ENCODE measurements at regions not wholly inside any gene's neighbourhood (a gene's known extent, or its start where the extent isn't known, plus 50 kb on each side); places are given as distances from the start of the nearest gene placed in this dataset.

GRCh38 chr1:184919892-184920291 is 54.4 kb downstream of the NIBAN1 start:
- no peak for DNase-seq (ENCODE audit: low read depth)

- no peak for DNase-seq (ENCODE audit: low read depth)
Observed at GRCh38 chr1:184915463-184916090, 58.7 kb downstream of the NIBAN1 start.

- DNase-seq (ENCODE audit: low read depth): no peak
Observed at GRCh38 chr1:184914149-184914548, 60.2 kb downstream of the NIBAN1 start.

GRCh38 chr1:184912392-184912791 is 61.9 kb downstream of the NIBAN1 start:
- no peak for DNase-seq (ENCODE audit: low read depth)

- DNase-seq (ENCODE audit: low read depth): no peak
Observed at GRCh38 chr1:184911830-184912229, 62.5 kb downstream of the NIBAN1 start.

- no peak for DNase-seq (ENCODE audit: low read depth)
Observed at GRCh38 chr1:184911103-184911745, 63.1 kb downstream of the NIBAN1 start.

GRCh38 chr1:184910691-184911091 is 63.6 kb downstream of the NIBAN1 start:
- no peak for DNase-seq (ENCODE audit: low read depth)

GRCh38 chr1:184910005-184910404 is 64.3 kb downstream of the NIBAN1 start:
- DNase-seq (ENCODE audit: low read depth): no peak

- DNase-seq (ENCODE audit: low read depth): no peak
Observed at GRCh38 chr1:184909019-184909418, 65.3 kb downstream of the NIBAN1 start.

- no peak for DNase-seq (ENCODE audit: low read depth)
Observed at GRCh38 chr1:184908506-184908905, 65.8 kb downstream of the NIBAN1 start.

GRCh38 chr1:184907500-184907899 is 66.8 kb downstream of the NIBAN1 start:
- DNase-seq (ENCODE audit: low read depth): no peak

- no peak for DNase-seq (ENCODE audit: low read depth)
Observed at GRCh38 chr1:184906761-184907160, 67.5 kb downstream of the NIBAN1 start.

- DNase-seq (ENCODE audit: low read depth): no peak
Observed at GRCh38 chr1:184905601-184906322, 68.5 kb downstream of the NIBAN1 start.

- DNase-seq (ENCODE audit: low read depth): no peak
Observed at GRCh38 chr1:184903111-184903692, 71.1 kb downstream of the NIBAN1 start.

- DNase-seq (ENCODE audit: low read depth): no peak
Observed at GRCh38 chr1:184900507-184900906, 73.8 kb downstream of the NIBAN1 start.

GRCh38 chr1:184896000-184896399 is 78.3 kb downstream of the NIBAN1 start:
- no peak for DNase-seq (ENCODE audit: low read depth)

GRCh38 chr1:184895086-184895485 is 79.2 kb downstream of the NIBAN1 start:
- DNase-seq (ENCODE audit: low read depth): no peak

- DNase-seq (ENCODE audit: low read depth): no peak
Observed at GRCh38 chr1:184893695-184894094, 80.6 kb downstream of the NIBAN1 start.

- no peak for DNase-seq (ENCODE audit: low read depth)
Observed at GRCh38 chr1:184892116-184892515, 82.2 kb downstream of the NIBAN1 start.

- DNase-seq (ENCODE audit: low read depth): no peak
Observed at GRCh38 chr1:184891440-184891839, 82.9 kb downstream of the NIBAN1 start.

- no peak for DNase-seq (ENCODE audit: low read depth)
Observed at GRCh38 chr1:184890539-184890973, 83.8 kb downstream of the NIBAN1 start.

GRCh38 chr1:184889902-184890301 is 84.4 kb downstream of the NIBAN1 start:
- no peak for DNase-seq (ENCODE audit: low read depth)

- no peak for DNase-seq (ENCODE audit: low read depth)
Observed at GRCh38 chr1:184889166-184889565, 85.1 kb downstream of the NIBAN1 start.
